Uterus (tissue), 3 donors: ENCODE measurements at regions not wholly inside any gene's neighbourhood (a gene's known extent, or its start where the extent isn't known, plus 50 kb on each side); places are given as distances from the start of the nearest gene placed in this dataset.
A peak's percentile ranks its signal among the peaks of the same experiment; 100 is the strongest.
"Not testable (repeated sequence)": the region's sequence is repeated elsewhere in the genome, so short reads cannot be mapped to it uniquely, and the experiment has no call there.

Experiments
- DNase-seq, 2 donors: peaks; one replicate each; pipeline ENCODE4 v3.0.0-alpha.2; 2019 to 2020
- H3K27ac ChIP-seq, 2 donors: fragments of 200-600 bp; sonication (generic); 1 replicate in 1 of 2; 2 replicates in 1 of 2; pipeline ENCODE4 v1.5.1; 2016 to 2018
- H3K27me3 ChIP-seq, 2 donors: fragments of 200-600 bp; sonication (generic); one replicate each; pipeline ENCODE4 v1.5.1; 2018 to 2019; ENCODE audit warnings: control low read depth in 1 of 2
- H3K36me3 ChIP-seq, 2 donors: fragments of 200-600 bp; sonication (generic); one replicate each; pipeline ENCODE4 v1.5.1; 2019; ENCODE audit warnings: control low read depth in 1 of 2
- H3K4me1 ChIP-seq, 2 donors: fragments of 200-600 bp; sonication (generic); one replicate each; pipeline ENCODE4 v1.5.1; 2018 to 2019; ENCODE audit warnings: control low read depth in 1 of 2
- H3K4me3 ChIP-seq, 2 donors: fragments of 200-600 bp; sonication (generic); 1 replicate in 1 of 2; 2 replicates in 1 of 2; pipeline ENCODE4 v1.5.1; 2018 to 2019; ENCODE audit warnings: mild to moderate bottlenecking in 1 of 2
- H3K9me3 ChIP-seq, 2 donors: fragments of 200-600 bp; sonication (generic); one replicate each; pipeline ENCODE4 v1.5.1; 2019; ENCODE audit warnings: control low read depth in 1 of 2
- CTCF ChIP-seq, 4 experiments: fragments of 200-600 bp in 2 of 4; fragments of 450-650 bp in 2 of 4; sonication (generic) in 2 of 4; IDR thresholded peaks; one replicate each; pipeline ENCODE4 v1.5.1; 2016 to 2019; ENCODE audit warnings: antibody characterized with exemption in 4 of 4, mild to moderate bottlenecking in 2 of 4, moderate library complexity in 1 of 4
- POLR2A ChIP-seq, 2 donors: fragments of 450-650 bp; IDR thresholded peaks; one replicate each; pipeline ENCODE4 v1.6.1; 2016; ENCODE audit warnings: antibody characterized with exemption in 2 of 2, mild to moderate bottlenecking in 1 of 2, moderate library complexity in 1 of 2
- intact Hi-C: fragments of 100-400 bp; cut with DNase I; formaldehyde crosslinking; loops from one replicate; pipeline ENCODE4 v1.15.1; 2023; ENCODE audit warnings: low total_unique reads
- donor health status: DM: yes; HTN: yes; CAD: no.

GRCh38 chr12:77218278-77218677 lies 152.9 kb upstream of the E2F7 start:
- Histone ChIP-seq H3K27ac (no peak overlapping the region), H3K9me3 (no peaks in the 10 kb centered on the region), H3K4me1 (no peaks in the 10 kb centered on the region), H3K36me3 (no peaks in the 10 kb centered on the region), H3K27me3 (no peaks in the 10 kb centered on the region), H3K4me3 (no peak overlapping the region)
- DNase-seq, result no peak
- no peak for TF ChIP-seq CTCF (IDR thresholded peaks at IDR 0.05)
- no peak for TF ChIP-seq POLR2A (IDR thresholded peaks at IDR 0.05)
- intact Hi-C loops, result no loop called here

GRCh38 chr12:77216136-77216535 lies 150.8 kb upstream of the E2F7 start:
- H3K36me3 ChIP-seq, DNase-seq, H3K9me3 ChIP-seq, H3K4me3 ChIP-seq, H3K4me1 ChIP-seq, H3K27ac ChIP-seq, intact Hi-C loops, H3K27me3 ChIP-seq: not testable (repeated sequence)

DNA sequence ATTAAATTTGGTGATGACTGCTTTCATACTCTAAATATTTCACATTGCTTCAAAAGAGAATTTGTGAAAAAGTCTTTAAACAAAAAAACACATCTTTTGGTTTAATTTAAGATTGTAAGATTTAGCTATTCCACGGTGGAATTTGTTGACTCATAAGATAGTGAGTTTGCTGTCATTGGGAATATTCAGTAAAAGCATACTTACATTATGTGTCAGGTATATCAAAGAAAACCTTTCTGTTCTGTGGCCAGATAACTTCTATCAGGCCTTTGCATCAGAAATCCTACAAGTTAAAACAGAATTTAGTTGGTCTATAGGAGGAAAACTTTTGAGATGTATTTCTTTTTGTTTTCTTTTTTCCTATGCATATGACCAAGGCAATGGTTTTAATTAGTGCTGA lies 148.8 kb upstream of the E2F7 start:
- TF ChIP-seq CTCF (IDR thresholded peaks at IDR 0.05) (no peak), POLR2A (IDR thresholded peaks at IDR 0.05) (no peak)
- no peak overlapping the region for H3K27ac ChIP-seq
- H3K27me3 ChIP-seq, result no peaks in the 10 kb centered on the region
- H3K4me1 ChIP-seq, result no peaks in the 10 kb centered on the region
- intact Hi-C loops, result no loop called here
- no peaks in the 10 kb centered on the region for H3K9me3 ChIP-seq
- H3K4me3 ChIP-seq, result no peak overlapping the region
- no peaks in the 10 kb centered on the region for H3K36me3 ChIP-seq
- DNase-seq, result no peak

DNA sequence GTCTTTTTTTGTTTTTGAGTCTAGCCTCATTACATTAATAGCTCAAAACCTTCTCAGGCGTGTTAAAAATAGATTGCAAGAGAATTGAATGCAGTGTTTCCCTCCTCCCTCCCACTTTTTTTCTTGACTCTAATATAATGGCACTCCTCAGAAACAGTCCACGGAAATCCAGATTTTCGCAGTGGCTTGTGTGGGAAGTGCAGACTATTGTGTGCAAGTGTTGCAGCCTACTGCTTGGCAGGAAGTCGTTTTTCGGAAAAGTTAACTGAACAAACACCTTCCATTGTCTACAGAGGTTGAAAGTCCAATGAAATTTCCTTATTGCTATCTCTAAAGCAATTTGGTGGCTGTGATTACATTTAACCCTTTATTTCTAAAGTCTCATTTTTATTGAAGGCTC lies 147.9 kb upstream of the E2F7 start:
- no peak for TF ChIP-seq POLR2A (IDR thresholded peaks at IDR 0.05)
- TF ChIP-seq CTCF (IDR thresholded peaks at IDR 0.05), result no peak
- Histone ChIP-seq H3K4me3 (no peak overlapping the region), H3K27me3 (no peaks in the 10 kb centered on the region), H3K9me3 (no peaks in the 10 kb centered on the region), H3K27ac (no peak overlapping the region), H3K4me1 (no peaks in the 10 kb centered on the region), H3K36me3 (no peaks in the 10 kb centered on the region)
- intact Hi-C loops, result no loop called here
- peak in 1 of 2 donors; percentile 21 for DNase-seq

DNA sequence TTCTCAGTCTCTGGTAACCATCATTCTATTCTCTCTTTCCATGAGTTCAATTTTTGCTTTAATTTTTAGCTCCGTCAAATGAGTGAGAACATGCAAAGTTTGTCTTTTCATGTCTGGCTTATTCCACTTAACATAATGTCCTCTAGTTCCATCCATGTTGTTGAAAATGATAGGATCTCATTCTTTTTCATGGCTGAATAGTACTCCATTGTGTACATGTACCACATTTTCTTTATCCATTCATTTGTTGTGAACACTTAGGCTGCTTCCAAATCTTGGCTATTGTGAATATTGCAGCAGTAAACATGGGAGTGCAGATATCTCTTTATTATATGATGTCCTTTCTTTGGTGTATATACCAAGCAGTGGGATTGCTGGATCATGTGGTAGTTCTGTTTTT lies 145.4 kb upstream of the E2F7 start:
- no peak for TF ChIP-seq POLR2A (IDR thresholded peaks at IDR 0.05)
- no peak for TF ChIP-seq CTCF (IDR thresholded peaks at IDR 0.05)
- no peaks in the 10 kb centered on the region for H3K4me1 ChIP-seq
- intact Hi-C loops, result no loop called here
- no peak overlapping the region for H3K27ac ChIP-seq
- H3K9me3 ChIP-seq, result no peaks in the 10 kb centered on the region
- H3K27me3 ChIP-seq, result no peaks in the 10 kb centered on the region
- H3K36me3 ChIP-seq, result no peaks in the 10 kb centered on the region
- H3K4me3 ChIP-seq, result no peak overlapping the region
- no peak for DNase-seq

DNA sequence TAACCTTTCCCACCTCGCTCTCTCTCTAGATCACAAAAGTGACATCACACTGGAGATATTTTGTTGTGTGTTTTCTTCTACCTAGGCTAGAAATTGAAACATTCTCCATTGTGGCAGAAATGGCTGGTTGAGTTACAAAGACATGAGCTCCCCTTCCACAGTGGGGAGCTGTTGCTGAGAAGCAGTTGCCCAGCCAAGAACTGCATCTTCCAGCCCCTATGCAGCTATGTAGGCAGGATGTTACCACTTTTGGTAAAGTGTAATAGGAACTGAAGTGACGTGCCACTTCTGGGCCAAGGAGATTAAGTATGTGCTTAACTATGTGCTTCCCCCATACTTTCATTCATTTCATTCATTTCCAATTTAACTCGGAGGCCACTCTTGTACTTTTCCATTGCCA lies 138.7 kb upstream of the E2F7 start:
- no peak for DNase-seq
- H3K36me3 ChIP-seq, result no peaks in the 10 kb centered on the region
- H3K4me1 ChIP-seq, result no peaks in the 10 kb centered on the region
- H3K9me3 ChIP-seq, result no peaks in the 10 kb centered on the region
- TF ChIP-seq POLR2A (IDR thresholded peaks at IDR 0.05) (no peak), CTCF (IDR thresholded peaks at IDR 0.05) (no peak)
- intact Hi-C loops, result no loop called here
- no peaks in the 10 kb centered on the region for H3K27me3 ChIP-seq
- H3K4me3 ChIP-seq, result no peak overlapping the region
- no peak overlapping the region for H3K27ac ChIP-seq
